ENCODE measurements at regions not wholly inside any gene's neighbourhood (a gene's known extent, or its start where the extent isn't known, plus 50 kb on each side); places are given as distances from the start of the nearest gene placed in this dataset.

- no peak for TF ChIP-seq EP300 (IDR thresholded peaks at IDR 0.05)
- TF ChIP-seq POLR2A (IDR thresholded peaks at IDR 0.05), result no peak
- no peak for TF ChIP-seq CTCF (IDR thresholded peaks at IDR 0.05)
Observed at GRCh38 chr5:110085826-110086225, 396.1 kb downstream of the MAN2A1 start.

GRCh38 chr5:110086658-110087388 is 397.1 kb downstream of the MAN2A1 start:
- Histone ChIP-seq H3K36me3 (no peaks in the 10 kb centered on the region), H3K4me1 (peaks cover 0 to 15% (median 7%) of the 10 kb centered on the region in 4 donors), H3K9me3 (no peaks in the 10 kb centered on the region), H3K27me3 (no peaks in the 10 kb centered on the region), H3K4me3 (no peak overlapping the region), H3K27ac (peak overlapping the region in 2 of 4 donors; percentile 69 to 80)
- TF ChIP-seq EP300 (IDR thresholded peaks at IDR 0.05), result peak; percentile 57 to 90
- no peak for TF ChIP-seq POLR2A (IDR thresholded peaks at IDR 0.05)
- 41 to 46% methylated on average over 6 of the region's 6 CpGs for WGBS, 2 donors
- peak; percentile 60 to 73 for DNase-seq (ENCODE audit: low spot score in 2 of 2)

More at GRCh38 chr5:110085826-110086225, 396.1 kb downstream of the MAN2A1 start:
- no peak overlapping the region for H3K4me3 ChIP-seq
- no peaks in the 10 kb centered on the region for H3K9me3 ChIP-seq
- WGBS, 2 donors, result 92 to 95% methylated on average over 1 of the region's 1 CpG
- H3K27ac ChIP-seq, result peak overlapping the region in 2 of 4 donors; percentile 5 to 53
- H3K36me3 ChIP-seq, result no peaks in the 10 kb centered on the region
- DNase-seq (ENCODE audit: low spot score in 2 of 2), result no peak
- H3K4me1 ChIP-seq, result peaks cover 0 to 15% (median 7%) of the 10 kb centered on the region in 4 donors
- H3K27me3 ChIP-seq, result no peaks in the 10 kb centered on the region

GRCh38 chr5:110087829-110088228 is 398.1 kb downstream of the MAN2A1 start:
- H3K27ac ChIP-seq, result peak overlapping the region in 2 of 4 donors; percentile 69 to 80
- peak in 1 of 2 donors; percentile 26 for DNase-seq (ENCODE audit: low spot score in 2 of 2)
- no peaks in the 10 kb centered on the region for H3K36me3 ChIP-seq
- H3K9me3 ChIP-seq, result no peaks in the 10 kb centered on the region
- no peak overlapping the region for H3K4me3 ChIP-seq
- WGBS, 2 donors, result 40 to 41% methylated on average over 7 of the region's 7 CpGs
- H3K4me1 ChIP-seq, result peaks cover 0 to 15% (median 7%) of the 10 kb centered on the region in 4 donors
- H3K27me3 ChIP-seq, result no peaks in the 10 kb centered on the region
- TF ChIP-seq EP300 (IDR thresholded peaks at IDR 0.05), result peak in 1 of 2 donors; percentile 53
- no peak for TF ChIP-seq CTCF (IDR thresholded peaks at IDR 0.05)
- no peak for TF ChIP-seq POLR2A (IDR thresholded peaks at IDR 0.05)

- H3K27me3 ChIP-seq, result no peaks in the 10 kb centered on the region
- H3K4me1 ChIP-seq, result peaks cover 0 to 18% (median 7%) of the 10 kb centered on the region in 4 donors
- no peak for TF ChIP-seq CTCF (IDR thresholded peaks at IDR 0.05)
- no peak for TF ChIP-seq EP300 (IDR thresholded peaks at IDR 0.05)
- TF ChIP-seq POLR2A (IDR thresholded peaks at IDR 0.05), result no peak
- H3K27ac ChIP-seq, result no peak overlapping the region
- no peaks in the 10 kb centered on the region for H3K9me3 ChIP-seq
- 50 to 65% methylated on average over 1 of the region's 1 CpG for WGBS, 2 donors
- no peak for DNase-seq (ENCODE audit: low spot score in 2 of 2)
- no peaks in the 10 kb centered on the region for H3K36me3 ChIP-seq
- H3K4me3 ChIP-seq, result no peak overlapping the region
Observed at GRCh38 chr5:110088676-110089436, 399.1 kb downstream of the MAN2A1 start.

- no peak for TF ChIP-seq POLR2A (IDR thresholded peaks at IDR 0.05)
- TF ChIP-seq EP300 (IDR thresholded peaks at IDR 0.05), result no peak
- TF ChIP-seq CTCF (IDR thresholded peaks at IDR 0.05), result no peak
- WGBS, 2 donors, result 41 to 59% methylated on average over 4 of the region's 4 CpGs
- Histone ChIP-seq H3K36me3 (no peaks in the 10 kb centered on the region), H3K4me1 (peaks cover 0 to 5% (median 0%) of the 10 kb centered on the region in 4 donors), H3K9me3 (no peaks in the 10 kb centered on the region), H3K27ac (no peak overlapping the region), H3K27me3 (no peaks in the 10 kb centered on the region), H3K4me3 (no peak overlapping the region)
- DNase-seq (ENCODE audit: low spot score in 2 of 2), result no peak
Observed at GRCh38 chr5:110092955-110093785, 403.4 kb downstream of the MAN2A1 start.
